Aorta (tissue), 5 donors: ENCODE measurements at regions not wholly inside any gene's neighbourhood (a gene's known extent, or its start where the extent isn't known, plus 50 kb on each side); places are given as distances from the start of the nearest gene placed in this dataset.

ENCODE experiments used
- ATAC-seq: fragments of 200-7000 bp; cut with Tn5 transposase; one replicate; pipeline ENCODE4 v1.9.1; 2022; ENCODE audit warnings: moderate library complexity; ENCODE audit not compliant: low FRiP score
- DNase-seq, 2 donors: peaks; one replicate each; pipeline ENCODE4 v3.0.0-alpha.2; 2020
- H3K27ac ChIP-seq, 2 donors: one replicate each; pipeline ENCODE4 v1.5.1; 2013; ENCODE audit warnings: low read length in 2 of 2, mild to moderate bottlenecking in 2 of 2, moderate library complexity in 2 of 2, control low read depth in 1 of 2, inconsistent platforms in 1 of 2, low read depth in 1 of 2
- H3K27me3 ChIP-seq, 2 donors: one replicate each; pipeline ENCODE4 v1.6.1; 2013; ENCODE audit warnings: control low read depth in 1 of 2, low read length in 1 of 2, mild to moderate bottlenecking in 1 of 2, moderate library complexity in 1 of 2; ENCODE audit not compliant: insufficient read depth in 2 of 2, control insufficient read depth in 1 of 2
- H3K36me3 ChIP-seq, 2 donors: one replicate each; pipeline ENCODE4 v1.6.1; 2013; ENCODE audit warnings: control low read depth in 1 of 2, low read length in 1 of 2, mild to moderate bottlenecking in 1 of 2; ENCODE audit not compliant: insufficient read depth in 2 of 2, control insufficient read depth in 1 of 2
- H3K4me1 ChIP-seq, 2 donors: one replicate each; pipeline ENCODE4 v1.6.1; 2013; ENCODE audit warnings: low read length in 2 of 2, control low read depth in 1 of 2, mild to moderate bottlenecking in 1 of 2, moderate library complexity in 1 of 2; ENCODE audit not compliant: insufficient read depth in 2 of 2, control insufficient read depth in 1 of 2
- H3K4me3 ChIP-seq, 2 donors: one replicate each; pipeline ENCODE4 v1.5.1; 2013; ENCODE audit warnings: low read length in 2 of 2, control low read depth in 1 of 2, mild to moderate bottlenecking in 1 of 2
- H3K9me3 ChIP-seq: one replicate; pipeline ENCODE4 v1.6.1; 2013; ENCODE audit warnings: mild to moderate bottlenecking, low read length; ENCODE audit not compliant: control insufficient read depth
- WGBS, 2 donors: extraction: QIAGEN DNeasy Blood & Tissue Kit; methylation state at CpG; one replicate each; pipeline ENCODE4 v1.1.7; 2013; 5-methylcytosine and 5-hydroxymethylcytosine counted together
- intact Hi-C, 2 donors: fragments of 100-400 bp; cut with DNase I; formaldehyde crosslinking; loops; one replicate each; pipeline versions ENCODE4 v1.14.2 to v1.15.0; 2022
- donor health status: healthy with polysubstance abuse.
- donor health status: Bipolar disorder and iron deficiency.
- donor health status: DM: no; HTN: no; CAD: no.
- donor health status: DM: no; HTN: no; CAD: no.
- donor health status: DM: yes; HTN: yes; CAD: no.

GRCh38 chr4:32768664-32769389, 2048.7 kb downstream of the PCDH7 start:
- ATAC-seq (no peak), DNase-seq (no peak)
- no peak overlapping the region for H3K4me3 ChIP-seq
- no peaks in the 10 kb centered on the region for H3K9me3 ChIP-seq
- intact Hi-C loops, result no loop called here
- H3K4me1 ChIP-seq, result no peaks in the 10 kb centered on the region
- no peak overlapping the region for H3K27ac ChIP-seq
- no peaks in the 10 kb centered on the region for H3K36me3 ChIP-seq
- no peaks in the 10 kb centered on the region for H3K27me3 ChIP-seq
- WGBS, 2 donors, result 83 to 85% methylated on average over 2 of the region's 2 CpGs

DNA sequence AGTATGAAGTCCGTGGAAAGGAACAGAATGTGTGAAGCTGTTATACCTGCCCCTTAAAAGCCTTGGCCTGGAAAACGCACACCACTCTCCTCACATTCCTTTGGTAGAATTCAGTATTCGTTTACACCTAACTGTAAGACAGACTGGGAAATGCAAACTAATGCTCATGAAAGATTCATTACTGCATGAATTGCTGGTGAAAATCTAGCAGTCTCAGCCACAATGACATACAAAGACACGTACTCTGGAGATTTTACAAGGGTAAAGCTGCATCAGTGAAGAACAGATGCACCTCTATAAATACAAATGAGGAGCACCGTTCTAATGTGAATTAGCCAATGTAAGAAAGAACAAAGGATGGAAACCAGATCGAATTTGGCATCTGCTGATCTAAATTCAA, 2051.3 kb downstream of the PCDH7 start:
- no peak overlapping the region for H3K27ac ChIP-seq
- DNase-seq, result no peak
- H3K9me3 ChIP-seq, result no peaks in the 10 kb centered on the region
- WGBS, 2 donors, result 53 to 54% methylated on average over 6 of the region's 6 CpGs
- H3K36me3 ChIP-seq, result no peaks in the 10 kb centered on the region
- no peak overlapping the region for H3K4me3 ChIP-seq
- no peaks in the 10 kb centered on the region for H3K4me1 ChIP-seq
- intact Hi-C loops, result no loop called here
- ATAC-seq, result no peak
- no peaks in the 10 kb centered on the region for H3K27me3 ChIP-seq

DNA sequence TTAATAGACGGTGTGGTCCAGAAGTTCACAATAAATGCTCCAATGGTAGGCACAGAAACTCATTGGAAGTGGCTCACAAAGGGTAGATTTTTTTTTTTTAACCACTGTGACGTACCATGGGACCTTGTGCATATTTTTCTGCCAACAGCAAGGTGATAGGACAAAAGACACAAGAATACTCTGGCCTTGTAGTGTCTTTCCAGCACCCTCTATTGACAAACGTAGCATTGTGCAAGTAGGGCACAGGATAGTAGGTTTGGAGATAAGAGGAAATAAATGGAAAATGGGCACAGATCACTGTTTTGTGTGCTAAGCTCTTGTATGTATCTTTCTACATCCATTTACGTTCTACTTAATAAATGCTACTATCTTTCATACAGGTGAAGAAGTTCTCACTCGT, 2054.9 kb downstream of the PCDH7 start:
- H3K4me1 ChIP-seq, result no peaks in the 10 kb centered on the region
- ATAC-seq, result no peak
- 61% methylated on average over 5 of the region's 5 CpGs for WGBS, 2 donors
- no peaks in the 10 kb centered on the region for H3K9me3 ChIP-seq
- intact Hi-C loops, result no loop called here
- no peaks in the 10 kb centered on the region for H3K36me3 ChIP-seq
- no peaks in the 10 kb centered on the region for H3K27me3 ChIP-seq
- no peak overlapping the region for H3K27ac ChIP-seq
- no peak for DNase-seq
- H3K4me3 ChIP-seq, result no peak overlapping the region

GRCh38 chr4:32776435-32777203, 2056.4 kb downstream of the PCDH7 start:
- Histone ChIP-seq H3K4me3 (no peak overlapping the region), H3K27ac (no peak overlapping the region), H3K4me1 (no peaks in the 10 kb centered on the region), H3K9me3 (no peaks in the 10 kb centered on the region), H3K36me3 (no peaks in the 10 kb centered on the region), H3K27me3 (no peaks in the 10 kb centered on the region)
- no peak for DNase-seq
- intact Hi-C loops, result no loop called here
- ATAC-seq, result no peak
- 88 to 91% methylated on average over 3 of the region's 3 CpGs for WGBS, 2 donors

- no peak for DNase-seq
- Histone ChIP-seq H3K27ac (no peak overlapping the region), H3K36me3 (no peaks in the 10 kb centered on the region), H3K4me1 (no peaks in the 10 kb centered on the region), H3K27me3 (no peaks in the 10 kb centered on the region), H3K9me3 (no peaks in the 10 kb centered on the region), H3K4me3 (no peak overlapping the region)
- 97% methylated on average over 1 of the region's 1 CpG for WGBS, 2 donors
- no peak for ATAC-seq
- intact Hi-C loops, result no loop called here
Measured at GRCh38 chr4:32778025-32778424, 2057.9 kb downstream of the PCDH7 start.

DNA sequence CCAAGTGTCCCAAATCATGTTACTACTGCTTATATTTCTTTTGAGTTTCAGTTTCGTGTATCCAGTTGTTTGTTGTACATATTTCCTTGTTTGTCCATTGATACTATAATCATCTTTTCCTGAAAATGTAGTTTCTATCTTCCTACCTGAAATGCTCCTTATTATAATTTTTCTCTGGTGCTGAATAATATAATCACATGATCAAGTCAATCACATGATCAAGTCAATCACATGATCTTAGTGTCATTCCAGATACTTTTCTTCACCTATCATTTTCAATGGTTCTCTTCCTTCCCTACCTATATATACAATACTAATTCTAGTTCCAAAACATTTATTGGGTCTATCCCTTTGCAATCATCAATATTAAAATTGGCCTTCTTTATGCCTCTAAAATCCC, 2058.8 kb downstream of the PCDH7 start:
- Histone ChIP-seq H3K27me3 (no peaks in the 10 kb centered on the region), H3K36me3 (no peaks in the 10 kb centered on the region), H3K4me1 (no peaks in the 10 kb centered on the region), H3K9me3 (no peaks in the 10 kb centered on the region), H3K27ac (no peak overlapping the region), H3K4me3 (no peak overlapping the region)
- 81 to 82% methylated on average over 1 of the region's 1 CpG for WGBS, 2 donors
- no peak for ATAC-seq
- intact Hi-C loops, result no loop called here
- no peak for DNase-seq

DNA sequence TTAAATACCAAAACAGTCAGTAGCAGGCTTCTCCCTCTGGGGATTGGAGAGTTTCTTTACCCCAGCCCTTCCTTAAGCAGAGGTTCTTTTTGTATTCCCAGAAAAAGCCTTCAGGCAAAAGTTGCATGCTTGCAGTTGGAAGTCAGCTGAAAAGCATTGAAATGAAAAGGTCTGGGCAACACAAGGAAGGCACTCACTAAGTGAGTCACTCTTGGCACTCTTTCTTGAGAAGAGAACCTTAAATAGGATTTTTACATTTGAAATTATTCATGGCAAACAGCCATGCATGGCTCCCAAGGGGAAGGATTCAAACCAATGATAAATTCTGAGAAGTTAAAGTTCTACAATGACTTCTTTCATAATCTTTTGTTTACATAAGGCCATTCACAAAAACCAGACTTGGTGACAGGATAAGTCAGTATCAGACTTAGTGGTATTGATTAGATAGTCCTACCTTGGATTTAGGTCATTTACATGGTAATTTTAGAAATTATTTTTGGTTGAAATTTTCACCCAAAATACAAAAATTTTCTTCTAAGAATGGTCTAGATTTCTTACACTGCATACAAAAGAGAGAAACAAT, 2068.9 kb downstream of the PCDH7 start:
- intact Hi-C loops, result no loop called here

GRCh38 chr4:32790803-32791202, 2070.6 kb downstream of the PCDH7 start:
- Histone ChIP-seq H3K36me3 (no peaks in the 10 kb centered on the region), H3K9me3 (peaks cover 1% of the 10 kb centered on the region), H3K4me1 (no peaks in the 10 kb centered on the region), H3K4me3 (no peak overlapping the region), H3K27me3 (no peaks in the 10 kb centered on the region), H3K27ac (no peak overlapping the region)
- no peak for ATAC-seq
- no peak for DNase-seq
- 48 to 51% methylated on average over 1 of the region's 1 CpG for WGBS, 2 donors
- intact Hi-C loops, result no loop called here

More for the DNA sequence above, 2068.9 kb downstream of the PCDH7 start:
- Histone ChIP-seq H3K4me1 (no peaks in the 10 kb centered on the region), H3K4me3 (no peak overlapping the region), H3K9me3 (peaks cover 1% of the 10 kb centered on the region), H3K27me3 (no peaks in the 10 kb centered on the region), H3K27ac (no peak overlapping the region), H3K36me3 (no peaks in the 10 kb centered on the region)
- ATAC-seq, result no peak
- no peak for DNase-seq
